ENCODE measurements at regions not wholly inside any gene's neighbourhood (a gene's known extent, or its start where the extent isn't known, plus 50 kb on each side); places are given as distances from the start of the nearest gene placed in this dataset.

DNA sequence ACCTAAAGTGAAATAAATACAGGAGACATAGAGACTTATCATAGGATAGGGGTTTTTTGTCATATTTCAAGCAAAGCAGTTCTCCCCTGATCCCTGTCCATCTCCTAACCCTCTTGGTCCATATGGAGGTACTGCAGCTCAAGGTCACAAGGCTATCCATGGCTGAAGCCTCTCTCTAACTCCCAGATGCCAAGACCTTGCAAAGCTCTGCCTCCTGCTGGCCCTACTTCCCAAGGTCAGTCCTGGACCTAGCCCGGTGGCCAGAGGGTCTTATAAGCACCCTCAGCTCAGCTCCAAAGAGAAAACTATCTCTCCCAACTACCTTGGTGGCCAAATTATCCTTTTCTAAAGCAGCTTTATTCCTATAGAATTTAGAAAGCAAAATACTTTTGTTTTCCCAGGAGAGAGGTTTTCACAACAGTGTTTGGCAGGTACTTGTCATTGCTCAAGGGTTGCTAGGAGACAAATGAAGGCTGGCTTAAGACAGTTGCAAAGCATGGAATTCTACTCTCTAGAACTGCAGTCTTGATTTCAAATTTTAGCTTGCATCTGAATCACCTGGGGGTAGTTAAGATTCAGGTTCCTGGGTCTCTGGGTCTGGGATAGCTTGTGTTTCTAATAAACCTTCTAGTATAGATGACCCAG lies 121.5 kb downstream of the XCL2 start:
- DNase-seq (ENCODE audit: low read depth in 1 of 2, low spot score in 2 of 2) (no peak), FAIRE-seq (no peak)
- Histone ChIP-seq H4K8ac (ENCODE audit: extremely low read depth, insufficient read depth, low read length) (no peak overlapping the region), H3K79me1 (ENCODE audit: low read depth, low read length) (no peaks in the 10 kb centered on the region), H3K9ac (replicated peaks in 1 of 4; ENCODE audit: extremely low read depth in 1 of 4, low read depth in 3 of 4, low read length in 3 of 4) (no peak overlapping the region), H3K14ac (ENCODE audit: insufficient read length) (no peak overlapping the region), H3K4me3 (ENCODE audit: extremely low read depth in 1 of 4, insufficient read depth in 2 of 4, low read depth in 3 of 4, low read length in 4 of 4) (no peak overlapping the region), H3K27ac (ENCODE audit: low read depth, low read length) (no peak overlapping the region), H2BK120ac (replicated peaks; ENCODE audit: low read depth, low read length) (no peak overlapping the region), H3K4ac (replicated peaks; ENCODE audit: insufficient read length, low read depth, low read length) (no peak overlapping the region), H3K23me2 (ENCODE audit: low read depth, low read length) (no peaks in the 10 kb centered on the region), H3K9me3 (ENCODE audit: insufficient read depth in 2 of 2, low read depth in 1 of 2, low read length in 1 of 2) (no peaks in the 10 kb centered on the region), H3K79me2 (ENCODE audit: control insufficient read depth in 1 of 2, insufficient read depth in 2 of 2, low read length in 2 of 2) (no peaks in the 10 kb centered on the region), H2BK15ac (ENCODE audit: low read length) (no peak overlapping the region), H3K36me3 (ENCODE audit: control insufficient read depth in 2 of 4, insufficient read depth in 4 of 4, low read length in 3 of 4) (no peaks in the 10 kb centered on the region), H3K27me3 (replicated peaks in 1 of 4; ENCODE audit: control insufficient read depth in 3 of 4, extremely low read depth in 1 of 4, insufficient read depth in 3 of 4, low read length in 3 of 4) (no peaks in the 10 kb centered on the region), H3K56ac (replicated peaks; ENCODE audit: insufficient read length, low read depth, low read length) (no peak overlapping the region), H2BK12ac (ENCODE audit: low read depth, low read length) (no peak overlapping the region), H2BK5ac (ENCODE audit: low read depth, low read length) (no peak overlapping the region), H4K5ac (ENCODE audit: insufficient read length, low read depth, low read length) (no peak overlapping the region), H4K20me1 (replicated peaks in 1 of 2; ENCODE audit: control insufficient read depth in 1 of 2, insufficient read depth in 2 of 2, low read length in 2 of 2) (no peaks in the 10 kb centered on the region), H4K91ac (replicated peaks; ENCODE audit: insufficient read length, low read length) (no peak overlapping the region), H2AK5ac (ENCODE audit: low read depth, low read length) (no peak overlapping the region), H3K18ac (ENCODE audit: extremely low read depth, low read length) (no peak overlapping the region), H3K4me2 (ENCODE audit: insufficient read depth in 1 of 2, low read depth in 2 of 2, low read length in 2 of 2) (no peak overlapping the region), H2BK20ac (ENCODE audit: low read length) (no peak overlapping the region), H3K23ac (ENCODE audit: insufficient read length) (no peak overlapping the region), H2AFZ (ENCODE audit: low read length) (no peak overlapping the region), H3K4me1 (replicated peaks in 1 of 4; ENCODE audit: control insufficient read depth in 3 of 4, insufficient read depth in 4 of 4, low read length in 3 of 4) (no peaks in the 10 kb centered on the region)
- ChIA-PET CTCF (ENCODE audit: partially characterized antibody) (interaction anchor here (1.0 to 3.0 kb wide), 8 partner anchors 10 to 95 kb away, joined by 3 to 12 read pairs (median 6); no protein-coding TSS in a partner anchor), POLR2A (ENCODE audit: partially characterized antibody) (no interaction called here)
- 79% methylated on average over 1 of the region's 1 CpG; no CpG with 5 or more reads in 1 of the 2 experiments for WGBS, 2 experiments (ENCODE audit: extremely low coverage in 1 of 2, insufficient coverage in 1 of 2, insufficient read length in 1 of 2, insufficient replicate concordance in 2 of 2, low coverage in 1 of 2, low lambda C conversion rate in 2 of 2, missing lambda C conversion rate in 1 of 2)
- TF ChIP-seq KDM1A (IDR thresholded peaks at IDR 0.05; ENCODE audit: borderline replicate concordance, low read length) (no peak), CEBPB (IDR thresholded peaks at IDR 0.05; ENCODE audit: low read depth, low read length) (no peak), SIN3A (conservative IDR thresholded peaks at IDR 0.05 in 1 of 2, IDR thresholded peaks at IDR 0.05 in 1 of 2; ENCODE audit: low read depth in 1 of 2, low read length in 2 of 2) (no peak), GTF2F1 (IDR thresholded peaks at IDR 0.05; ENCODE audit: borderline replicate concordance, low read depth, low read length) (no peak), CBX5 (IDR thresholded peaks at IDR 0.05; ENCODE audit: low read depth, low read length) (no peak), TEAD4 (IDR thresholded peaks at IDR 0.05; ENCODE audit: low read depth, low read length) (no peak), HDAC2 (IDR thresholded peaks at IDR 0.05; ENCODE audit: borderline replicate concordance in 1 of 2, low read depth in 2 of 2, low read length in 2 of 2) (no peak), SP2 (IDR thresholded peaks at IDR 0.05; ENCODE audit: low read length) (no peak), HDAC6 (IDR thresholded peaks at IDR 0.05; ENCODE audit: low read depth, low read length) (no peak), EP300 (IDR thresholded peaks at IDR 0.05; ENCODE audit: borderline replicate concordance in 1 of 2, low read depth in 2 of 2, low read length in 2 of 2) (no peak), CBX8 (IDR thresholded peaks at IDR 0.05; ENCODE audit: borderline replicate concordance, low read depth, low read length) (no peak)
- TF ChIP-seq, protein P1, sequence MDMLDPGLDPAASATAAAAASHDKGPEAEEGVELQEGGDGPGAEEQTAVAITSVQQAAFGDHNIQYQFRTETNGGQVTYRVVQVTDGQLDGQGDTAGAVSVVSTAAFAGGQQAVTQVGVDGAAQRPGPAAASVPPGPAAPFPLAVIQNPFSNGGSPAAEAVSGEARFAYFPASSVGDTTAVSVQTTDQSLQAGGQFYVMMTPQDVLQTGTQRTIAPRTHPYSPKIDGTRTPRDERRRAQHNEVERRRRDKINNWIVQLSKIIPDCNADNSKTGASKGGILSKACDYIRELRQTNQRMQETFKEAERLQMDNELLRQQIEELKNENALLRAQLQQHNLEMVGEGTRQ (IDR thresholded peaks at IDR 0.05; ENCODE audit: low read length) = no peak

Measured in H1 (cell line).